Endothelial cell of umbilical vein (primary cell): ENCODE measurements at regions not wholly inside any gene's neighbourhood (a gene's known extent, or its start where the extent isn't known, plus 50 kb on each side); places are given as distances from the start of the nearest gene placed in this dataset.

Source experiments
- BruUV-seq: library from RNA; stranded (reverse); fragments of 400-500 nt; replicated peaks from 2 replicates; lab custom pipeline; 2021; lab: Mats Ljungman, UMichigan
- CTCF ChIA-PET: fragments of 300-600, 350-600 bp; sonication (Branson Sonifier 250); formaldehyde crosslinking; loops from one replicate; lab custom pipeline; 2021; ENCODE audit warnings: antibody characterized with exemption, inconsistent platforms; lab: Charles Lee
- POLR2A ChIA-PET: fragments of 300-600, 350-600 bp; sonication (Branson Sonifier 250); formaldehyde crosslinking; loops from one replicate; lab custom pipeline; 2021; ENCODE audit warnings: antibody characterized with exemption, inconsistent platforms; lab: Charles Lee
- DNase-seq: peaks from one replicate; pipeline ENCODE4 v3.0.0-alpha.2; 2011; ENCODE audit warnings: low read depth, low spot score
- FAIRE-seq: peaks from 2 replicates; lab custom pipeline; 2011; peaks lifted over from hg19 to GRCh38; lab: Jason Lieb, UNC
- H2AFZ ChIP-seq: 2 replicates; pipeline ENCODE4 v1.6.0; 2012; ENCODE audit warnings: low read depth, low read length, control low read depth, inconsistent platforms
- H3K27ac ChIP-seq: 2 replicates; pipeline ENCODE4 v1.5.1; 2011; ENCODE audit warnings: low read depth, mild to moderate bottlenecking, control low read depth, low read length, moderate library complexity; ENCODE audit not compliant: insufficient read depth
- H3K27me3 ChIP-seq, 2 experiments: 2 replicates each; pipeline versions ENCODE4 v1.6.0 to v1.6.1; 2011; ENCODE audit warnings: low read length in 2 of 2, mixed read lengths in 1 of 2; ENCODE audit not compliant: control insufficient read depth in 2 of 2, insufficient read depth in 2 of 2
- H3K36me3 ChIP-seq, 2 experiments: 2 replicates in 1 of 2; 3 replicates in 1 of 2; pipeline ENCODE4 v1.5.1; 2011; ENCODE audit warnings: low read length in 2 of 2, mild to moderate bottlenecking in 1 of 2, moderate library complexity in 1 of 2; ENCODE audit not compliant: control insufficient read depth in 2 of 2, insufficient read depth in 2 of 2; ENCODE audit errors: extremely low read depth in 1 of 2
- H3K4me1 ChIP-seq: 3 replicates; pipeline ENCODE4 v1.5.1; 2011; ENCODE audit warnings: mild to moderate bottlenecking, low read length; ENCODE audit not compliant: control insufficient read depth, insufficient read depth; ENCODE audit errors: extremely low read depth
- H3K4me2 ChIP-seq: 2 replicates; pipeline ENCODE4 v1.6.1; 2011; ENCODE audit warnings: low read length, control low read depth, mixed read lengths; ENCODE audit not compliant: insufficient read depth
- H3K4me3 ChIP-seq, 3 experiments: fragments of 200-600 bp in 1 of 3; sonication (generic), shearing (Covaris generic) in 1 of 3; replicated peaks in 1 of 3; 2 replicates each; pipeline ENCODE4 v1.5.1; 2011 to 2016; ENCODE audit warnings: control low read depth in 3 of 3, low read length in 3 of 3, mild to moderate bottlenecking in 2 of 3, inconsistent platforms in 1 of 3, low read depth in 1 of 3, moderate library complexity in 1 of 3; ENCODE audit not compliant: insufficient read depth in 1 of 3
- H3K79me2 ChIP-seq: 2 replicates; pipeline ENCODE4 v1.6.0; 2012; ENCODE audit warnings: low read length, inconsistent platforms; ENCODE audit not compliant: control insufficient read depth, insufficient read depth
- H3K9ac ChIP-seq: replicated peaks from 2 replicates; pipeline ENCODE3; 2011; ENCODE audit warnings: low read length, control low read depth; ENCODE audit not compliant: insufficient read depth; ENCODE audit errors: extremely low read depth
- H3K9me1 ChIP-seq: replicated peaks from 3 replicates; pipeline ENCODE4 v1.6.0; 2011; ENCODE audit warnings: mild to moderate bottlenecking, low read length; ENCODE audit not compliant: control insufficient read depth, insufficient read depth; ENCODE audit errors: extremely low read depth
- H3K9me3 ChIP-seq: replicated peaks from 2 replicates; pipeline ENCODE4 v1.5.1; 2012; ENCODE audit warnings: low read length, inconsistent platforms; ENCODE audit not compliant: control insufficient read depth, insufficient read depth
- H4K20me1 ChIP-seq: replicated peaks from 2 replicates; pipeline ENCODE3; 2011; ENCODE audit warnings: mild to moderate bottlenecking, low read length; ENCODE audit not compliant: control insufficient read depth, insufficient read depth; ENCODE audit errors: extremely low read depth
- EZH2 ChIP-seq: IDR thresholded peaks from 2 replicates; pipeline ENCODE4 v1.6.1; 2012; ENCODE audit warnings: borderline replicate concordance, low read depth, mild to moderate bottlenecking, moderate library complexity, low read length, inconsistent platforms; ENCODE audit not compliant: severe bottlenecking
- GATA2 ChIP-seq: IDR thresholded peaks from 2 replicates; pipeline ENCODE4 v1.7.0; 2011; ENCODE audit warnings: low read depth, mild to moderate bottlenecking, moderate library complexity, mixed read lengths, low read length; ENCODE audit not compliant: insufficient read length, insufficient read depth
- JUN ChIP-seq: IDR thresholded peaks from 2 replicates; pipeline ENCODE4 v1.6.1; 2011; ENCODE audit warnings: borderline replicate concordance, low read depth; ENCODE audit not compliant: insufficient read length, insufficient read depth
- MYC ChIP-seq: IDR thresholded peaks from one replicate; pipeline ENCODE4 v1.6.1; 2011; ENCODE audit warnings: mild to moderate bottlenecking, low read depth, low read length
- POLR2A ChIP-seq: IDR thresholded peaks from 2 replicates; pipeline ENCODE4 v1.6.1; 2012; ENCODE audit warnings: low read depth, mild to moderate bottlenecking, control low read depth, low read length
- POLR2AphosphoS5 ChIP-seq: IDR thresholded peaks from 2 replicates; pipeline ENCODE4 v1.6.1; 2012; ENCODE audit warnings: low read depth, mild to moderate bottlenecking, control low read depth, low read length, moderate library complexity; ENCODE audit not compliant: insufficient read depth
- dilution Hi-C: fragments of 300-500 bp; cut with MboI; formaldehyde crosslinking; loops from one replicate; pipeline ENCODE4 v1.15.0; 2019; ENCODE audit warnings: low sequenced_read_pairs; ENCODE audit not compliant: extremely low pct_ligation_motif_present
- intact Hi-C: fragments of 100-400 bp; cut with micrococcal nuclease; formaldehyde crosslinking; loops from one replicate; pipeline ENCODE4 v1.10.0; 2022
- TF ChIP-seq, protein P1 (sequence below): IDR thresholded peaks from 2 replicates; pipeline ENCODE4 v1.6.1; 2011; ENCODE audit not compliant: insufficient read depth, insufficient read length
- TF ChIP-seq, protein P2 (sequence below), 2 donors: IDR thresholded peaks; 1 replicate in 1 of 2; 2 replicates in 1 of 2; pipeline ENCODE4 v1.5.1; 2011; ENCODE audit warnings: low read length in 2 of 2, mild to moderate bottlenecking in 2 of 2, moderate library complexity in 2 of 2, control low read depth in 1 of 2, inconsistent platforms in 1 of 2, low read depth in 1 of 2; ENCODE audit not compliant: insufficient read depth in 1 of 2; ENCODE audit errors: extremely low read depth in 1 of 2

DNA sequence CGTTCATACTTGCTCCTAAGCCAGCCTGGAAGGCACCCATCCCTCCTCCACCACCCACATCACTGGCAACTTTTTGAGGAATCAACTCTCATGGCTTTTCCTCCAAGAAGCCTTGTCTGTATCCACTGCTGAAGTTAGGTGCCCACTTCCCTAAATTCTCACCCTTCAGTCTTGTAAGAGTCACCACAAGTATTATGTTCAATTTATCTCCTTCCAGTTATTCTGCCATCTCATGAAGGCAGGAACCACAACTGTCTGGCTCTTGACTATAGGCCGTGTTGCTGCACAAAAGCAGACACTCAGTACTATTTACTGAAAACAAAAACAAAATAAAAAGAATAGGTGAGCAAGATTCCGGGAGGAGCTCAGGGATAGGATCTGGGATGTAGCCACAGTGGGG, 234.8 kb downstream of the CYRIA start:
- Histone ChIP-seq H3K36me3 (no peaks in the 10 kb centered on the region), H4K20me1 (no peaks in the 10 kb centered on the region), H3K4me1 (no peaks in the 10 kb centered on the region), H3K27ac (no peak overlapping the region), H2AFZ (no peak overlapping the region), H3K9me1 (no peaks in the 10 kb centered on the region), H3K79me2 (no peaks in the 10 kb centered on the region), H3K9ac (no peak overlapping the region), H3K9me3 (no peaks in the 10 kb centered on the region), H3K4me3 (no peak overlapping the region), H3K4me2 (no peak overlapping the region), H3K27me3 (no peaks in the 10 kb centered on the region)
- ChIA-PET CTCF (no interaction called here), POLR2A (no interaction called here)
- TF ChIP-seq, protein P1, sequence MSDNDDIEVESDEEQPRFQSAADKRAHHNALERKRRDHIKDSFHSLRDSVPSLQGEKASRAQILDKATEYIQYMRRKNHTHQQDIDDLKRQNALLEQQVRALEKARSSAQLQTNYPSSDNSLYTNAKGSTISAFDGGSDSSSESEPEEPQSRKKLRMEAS: no peak
- TF ChIP-seq, protein P2, sequence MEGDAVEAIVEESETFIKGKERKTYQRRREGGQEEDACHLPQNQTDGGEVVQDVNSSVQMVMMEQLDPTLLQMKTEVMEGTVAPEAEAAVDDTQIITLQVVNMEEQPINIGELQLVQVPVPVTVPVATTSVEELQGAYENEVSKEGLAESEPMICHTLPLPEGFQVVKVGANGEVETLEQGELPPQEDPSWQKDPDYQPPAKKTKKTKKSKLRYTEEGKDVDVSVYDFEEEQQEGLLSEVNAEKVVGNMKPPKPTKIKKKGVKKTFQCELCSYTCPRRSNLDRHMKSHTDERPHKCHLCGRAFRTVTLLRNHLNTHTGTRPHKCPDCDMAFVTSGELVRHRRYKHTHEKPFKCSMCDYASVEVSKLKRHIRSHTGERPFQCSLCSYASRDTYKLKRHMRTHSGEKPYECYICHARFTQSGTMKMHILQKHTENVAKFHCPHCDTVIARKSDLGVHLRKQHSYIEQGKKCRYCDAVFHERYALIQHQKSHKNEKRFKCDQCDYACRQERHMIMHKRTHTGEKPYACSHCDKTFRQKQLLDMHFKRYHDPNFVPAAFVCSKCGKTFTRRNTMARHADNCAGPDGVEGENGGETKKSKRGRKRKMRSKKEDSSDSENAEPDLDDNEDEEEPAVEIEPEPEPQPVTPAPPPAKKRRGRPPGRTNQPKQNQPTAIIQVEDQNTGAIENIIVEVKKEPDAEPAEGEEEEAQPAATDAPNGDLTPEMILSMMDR (IDR thresholded peaks at IDR 0.05; ENCODE audit: extremely low read depth in 1 of 2, insufficient read depth in 1 of 2, low read depth in 1 of 2, low read length in 2 of 2): no peak
- TF ChIP-seq EZH2 (no peak), POLR2A (no peak), GATA2 (no peak), MYC (no peak), POLR2AphosphoS5 (no peak), JUN (no peak)
- no TSS peak for BruUV-seq
- intact Hi-C loops: no loop called here
- no peak for DNase-seq
- no peak for FAIRE-seq
- dilution Hi-C loops: no loop called here
